Muscle layer of duodenum (tissue), 2 donors: ENCODE measurements at regions not wholly inside any gene's neighbourhood (a gene's known extent, or its start where the extent isn't known, plus 50 kb on each side); places are given as distances from the start of the nearest gene placed in this dataset.

Experiments used
- H3K27ac ChIP-seq: one replicate; pipeline ENCODE4 v1.7.0; 2013; ENCODE audit warnings: mild to moderate bottlenecking, low read length
- H3K27me3 ChIP-seq: one replicate; pipeline ENCODE4 v1.7.0; 2013; ENCODE audit warnings: low read depth, mild to moderate bottlenecking, control low read depth, low read length
- H3K36me3 ChIP-seq, 2 donors: one replicate each; pipeline ENCODE4 v1.7.0; 2013; ENCODE audit warnings: low read length in 2 of 2, control low read depth in 1 of 2, mild to moderate bottlenecking in 1 of 2; ENCODE audit not compliant: insufficient read depth in 2 of 2, control insufficient read depth in 1 of 2
- H3K4me1 ChIP-seq, 2 donors: one replicate each; pipeline ENCODE4 v1.7.0; 2013; ENCODE audit warnings: low read length in 2 of 2, mild to moderate bottlenecking in 2 of 2, control low read depth in 1 of 2, moderate library complexity in 1 of 2; ENCODE audit not compliant: insufficient read depth in 2 of 2, control insufficient read depth in 1 of 2
- H3K4me3 ChIP-seq, 2 donors: one replicate each; pipeline ENCODE4 v1.7.0; 2013; ENCODE audit warnings: low read length in 2 of 2, low read depth in 1 of 2, mild to moderate bottlenecking in 1 of 2
- H3K9me3 ChIP-seq, 2 donors: one replicate each; pipeline ENCODE4 v1.7.0; 2013; ENCODE audit warnings: low read length in 2 of 2, control low read depth in 1 of 2, mild to moderate bottlenecking in 1 of 2; ENCODE audit not compliant: control insufficient read depth in 1 of 2
- donor health status: healthy.

DNA sequence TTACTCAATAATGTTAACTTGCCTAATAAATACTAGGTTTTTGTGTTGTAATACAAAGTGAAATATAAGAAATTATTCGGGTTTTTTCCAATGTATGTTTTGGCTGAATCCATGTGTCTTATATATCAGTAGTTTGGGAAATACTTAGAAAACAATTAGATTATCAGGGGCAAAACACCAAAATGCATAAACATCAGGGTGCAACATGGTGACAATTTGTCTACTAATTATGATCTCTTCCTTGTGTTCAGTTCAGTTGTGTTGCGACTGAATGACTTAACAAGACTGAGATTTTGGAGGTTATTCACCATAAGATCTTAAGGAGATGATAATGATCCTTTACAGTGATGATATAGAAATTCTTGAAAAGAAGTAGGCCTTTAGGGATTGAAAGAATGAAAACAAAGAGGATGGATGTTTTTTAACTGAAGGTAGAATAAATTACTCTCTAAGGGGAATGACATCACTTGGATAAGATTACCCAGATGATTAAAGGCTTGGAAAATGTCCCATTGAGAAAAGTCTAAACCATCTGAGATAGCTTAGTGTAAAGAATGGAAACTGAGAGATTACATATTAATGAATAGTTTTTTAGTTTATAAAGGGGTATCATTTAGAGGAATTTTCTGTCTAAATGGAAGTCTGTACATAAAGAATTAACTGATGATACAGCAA, 415.8 kb downstream of the SPATA31D1 start:
- no peaks in the 10 kb centered on the region for H3K4me1 ChIP-seq
- no peaks in the 10 kb centered on the region for H3K9me3 ChIP-seq
- H3K4me3 ChIP-seq: no peak overlapping the region
- no peak overlapping the region for H3K27ac ChIP-seq
- H3K27me3 ChIP-seq: no peaks in the 10 kb centered on the region
- H3K36me3 ChIP-seq: no peaks in the 10 kb centered on the region

- H3K4me1 ChIP-seq: no peaks in the 10 kb centered on the region
- H3K9me3 ChIP-seq: no peaks in the 10 kb centered on the region
- H3K27ac ChIP-seq: no peak overlapping the region
- H3K4me3 ChIP-seq: no peak overlapping the region
- H3K36me3 ChIP-seq: no peaks in the 10 kb centered on the region
- H3K27me3 ChIP-seq: no peaks in the 10 kb centered on the region
Measured at GRCh38 chr9:82404881-82405280, 416.3 kb downstream of the SPATA31D1 start.

DNA sequence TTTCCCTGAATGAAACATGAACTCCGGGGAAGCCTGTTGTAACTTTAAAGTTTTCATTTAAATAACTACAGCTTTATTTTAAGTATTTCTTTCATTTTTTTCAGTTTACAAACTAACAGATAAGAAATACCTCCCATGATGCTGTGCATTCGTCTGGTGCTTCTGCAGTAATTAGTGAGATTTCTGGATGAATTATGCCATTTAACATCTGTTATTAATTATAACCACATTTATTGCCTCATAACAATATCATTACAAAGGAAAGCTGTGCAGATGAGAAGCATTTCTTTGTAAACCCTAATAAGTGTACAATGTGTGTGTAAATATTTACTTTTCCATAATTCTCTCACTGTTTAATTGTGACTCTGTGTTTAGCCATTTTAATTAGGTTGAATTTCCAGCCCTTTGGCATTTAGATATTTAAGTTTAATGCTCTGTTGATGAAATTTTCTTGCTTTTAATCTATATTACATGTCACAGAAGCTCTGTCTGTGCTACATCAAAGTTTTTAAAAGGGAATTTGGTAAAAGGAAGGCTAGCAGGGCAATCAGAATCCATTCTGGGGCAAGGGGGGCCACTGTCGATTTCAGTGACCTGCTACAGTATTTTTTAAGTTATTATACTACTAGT, 418.0 kb downstream of the SPATA31D1 start:
- Histone ChIP-seq H3K27ac (no peak overlapping the region), H3K36me3 (no peaks in the 10 kb centered on the region), H3K27me3 (no peaks in the 10 kb centered on the region), H3K4me3 (no peak overlapping the region), H3K4me1 (no peaks in the 10 kb centered on the region), H3K9me3 (no peaks in the 10 kb centered on the region)

GRCh38 chr9:82410306-82410705, 421.7 kb downstream of the SPATA31D1 start:
- Histone ChIP-seq H3K4me3 (no peak overlapping the region), H3K36me3 (no peaks in the 10 kb centered on the region), H3K27ac (no peak overlapping the region), H3K4me1 (no peaks in the 10 kb centered on the region), H3K27me3 (no peaks in the 10 kb centered on the region), H3K9me3 (no peaks in the 10 kb centered on the region)

DNA sequence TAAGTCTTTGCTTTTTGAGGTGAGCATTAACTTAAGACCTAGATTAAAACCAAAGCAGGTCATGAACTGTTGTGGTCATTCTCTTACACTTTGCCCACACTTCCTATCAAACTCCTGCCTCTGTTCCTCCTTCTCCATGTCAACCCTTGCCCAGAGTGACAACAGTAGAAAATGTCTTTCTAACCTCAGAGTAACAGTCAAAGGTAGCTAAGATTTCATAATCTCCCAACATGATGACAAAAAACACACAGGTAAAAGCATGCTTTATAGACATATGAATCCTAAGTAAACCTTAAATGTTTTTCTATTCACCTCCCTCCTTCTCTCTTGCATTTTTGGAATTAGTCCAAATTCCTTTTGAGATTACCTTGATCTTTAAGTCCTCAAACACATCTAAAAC, 422.3 kb downstream of the SPATA31D1 start:
- Histone ChIP-seq H3K27me3 (no peaks in the 10 kb centered on the region), H3K9me3 (no peaks in the 10 kb centered on the region), H3K36me3 (no peaks in the 10 kb centered on the region), H3K4me1 (no peaks in the 10 kb centered on the region), H3K4me3 (no peak overlapping the region), H3K27ac (no peak overlapping the region)

DNA sequence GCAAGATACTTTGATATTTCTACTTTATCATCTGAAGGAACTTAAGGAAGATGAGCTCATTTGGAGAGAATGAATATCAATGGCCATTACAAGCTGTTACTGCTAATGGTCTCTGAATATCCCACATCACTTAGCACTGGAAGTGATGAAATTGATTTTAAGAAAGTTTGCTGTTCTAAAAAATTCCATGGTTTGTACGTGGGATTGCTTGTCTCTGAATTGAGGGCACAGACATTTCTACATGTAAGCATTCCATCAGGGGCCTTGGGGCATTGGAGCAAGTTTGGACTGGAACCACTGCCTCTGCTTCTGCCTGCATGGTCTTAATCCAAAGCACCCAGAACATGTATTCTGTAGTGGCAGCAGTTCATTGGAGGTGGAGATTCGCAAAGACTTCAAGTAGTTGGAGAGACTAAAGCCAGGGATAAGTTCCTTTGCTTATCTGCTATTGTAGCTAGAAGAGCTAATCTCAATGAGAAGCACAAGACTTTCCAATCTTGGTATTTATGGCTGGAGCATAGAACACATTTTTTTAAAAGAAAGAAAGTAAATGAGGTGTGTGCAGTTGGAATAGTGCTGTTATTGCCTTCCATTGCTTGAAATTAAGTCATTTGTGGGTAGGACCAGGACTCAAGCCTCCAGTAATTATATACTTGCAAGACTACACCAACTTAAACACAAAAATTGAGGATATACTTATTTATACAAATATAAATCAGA, 424.2 kb downstream of the SPATA31D1 start:
- H3K4me3 ChIP-seq: no peak overlapping the region
- no peaks in the 10 kb centered on the region for H3K36me3 ChIP-seq
- no peaks in the 10 kb centered on the region for H3K9me3 ChIP-seq
- no peaks in the 10 kb centered on the region for H3K27me3 ChIP-seq
- no peak overlapping the region for H3K27ac ChIP-seq
- H3K4me1 ChIP-seq: no peaks in the 10 kb centered on the region

- no peaks in the 10 kb centered on the region for H3K4me1 ChIP-seq
- no peaks in the 10 kb centered on the region for H3K27me3 ChIP-seq
- H3K9me3 ChIP-seq: no peaks in the 10 kb centered on the region
- no peak overlapping the region for H3K27ac ChIP-seq
- H3K36me3 ChIP-seq: no peaks in the 10 kb centered on the region
- no peak overlapping the region for H3K4me3 ChIP-seq
Measured at GRCh38 chr9:82417501-82417900, 428.9 kb downstream of the SPATA31D1 start.

DNA sequence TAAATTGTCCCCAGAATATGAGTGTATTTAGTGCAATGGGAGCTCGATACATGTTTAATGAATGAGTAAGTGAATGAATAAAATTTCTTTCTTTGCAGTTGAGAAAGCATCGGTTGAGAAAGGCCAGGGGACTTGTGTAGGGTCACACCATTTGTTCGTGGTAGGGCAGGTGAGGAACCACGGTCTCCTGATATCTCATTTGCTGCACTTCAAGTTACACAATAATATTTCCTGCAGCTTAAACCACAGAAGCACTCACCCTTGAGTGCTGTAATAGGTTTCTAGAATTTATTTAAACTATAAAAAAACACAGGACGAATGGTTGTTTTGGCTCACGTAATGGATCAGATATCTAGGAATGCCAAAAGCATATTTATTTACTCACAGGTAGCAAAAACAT, 429.8 kb downstream of the SPATA31D1 start:
- Histone ChIP-seq H3K9me3 (no peaks in the 10 kb centered on the region), H3K36me3 (no peaks in the 10 kb centered on the region), H3K27ac (no peak overlapping the region), H3K4me3 (no peak overlapping the region), H3K4me1 (no peaks in the 10 kb centered on the region), H3K27me3 (no peaks in the 10 kb centered on the region)

- no peaks in the 10 kb centered on the region for H3K4me1 ChIP-seq
- H3K36me3 ChIP-seq: no peaks in the 10 kb centered on the region
- H3K4me3 ChIP-seq: no peak overlapping the region
- no peak overlapping the region for H3K27ac ChIP-seq
- no peaks in the 10 kb centered on the region for H3K9me3 ChIP-seq
- H3K27me3 ChIP-seq: no peaks in the 10 kb centered on the region
Measured at GRCh38 chr9:82419696-82420486, 431.3 kb downstream of the SPATA31D1 start.

DNA sequence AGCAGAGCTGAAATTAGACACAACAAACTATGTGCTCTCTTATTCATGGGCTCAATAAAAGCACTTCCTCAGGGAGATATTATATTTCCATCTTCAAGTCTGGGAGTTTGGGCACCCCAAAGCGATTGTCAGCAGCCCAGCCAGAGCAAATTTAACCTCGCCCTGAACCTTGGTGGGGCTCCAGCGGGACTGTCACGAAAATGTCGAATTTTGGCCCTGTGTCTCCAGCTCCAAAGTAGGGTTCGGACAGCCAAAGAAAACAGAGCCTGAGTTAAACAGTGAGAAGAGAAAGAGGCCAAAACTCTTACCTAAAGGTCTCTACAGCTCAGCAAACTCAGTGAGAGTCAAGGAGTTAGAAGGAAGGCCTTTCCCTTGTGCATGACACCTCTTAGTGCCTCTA, 432.9 kb downstream of the SPATA31D1 start:
- Histone ChIP-seq H3K4me3 (no peak overlapping the region), H3K36me3 (no peaks in the 10 kb centered on the region), H3K27ac (no peak overlapping the region), H3K27me3 (no peaks in the 10 kb centered on the region), H3K9me3 (no peaks in the 10 kb centered on the region), H3K4me1 (no peaks in the 10 kb centered on the region)

DNA sequence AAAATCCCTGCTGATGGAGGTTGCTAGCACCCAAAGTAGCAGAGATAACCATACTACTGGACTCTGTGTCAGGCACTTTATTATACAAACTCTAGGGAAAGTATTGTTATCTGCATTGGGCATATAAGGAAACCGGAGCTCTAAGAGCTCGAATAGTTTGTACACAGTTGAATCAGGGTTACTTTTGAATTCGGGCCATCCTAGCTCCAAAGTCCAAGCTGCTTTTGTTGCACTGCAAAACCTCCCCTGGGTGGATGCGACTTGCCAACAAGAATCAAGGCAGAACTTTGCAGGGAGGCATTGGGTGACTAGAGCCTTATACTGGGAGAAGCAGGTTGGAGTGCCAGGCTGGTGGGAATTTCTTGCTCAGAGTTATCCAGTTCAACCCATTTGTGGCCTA, 435.1 kb downstream of the SPATA31D1 start:
- Histone ChIP-seq H3K4me3 (no peak overlapping the region), H3K4me1 (no peaks in the 10 kb centered on the region), H3K27ac (no peak overlapping the region), H3K9me3 (no peaks in the 10 kb centered on the region), H3K27me3 (no peaks in the 10 kb centered on the region), H3K36me3 (no peaks in the 10 kb centered on the region)
